PFSK-1 (cell line): ENCODE measurements at regions not wholly inside any gene's neighbourhood (a gene's known extent, or its start where the extent isn't known, plus 50 kb on each side); places are given as distances from the start of the nearest gene placed in this dataset.

Source experiments
- FOXP2 ChIP-seq: optimal IDR thresholded peaks from 2 replicates; pipeline ENCODE3; 2011; ENCODE audit warnings: borderline replicate concordance, control low read depth, inconsistent platforms; ENCODE audit not compliant: insufficient read depth; ENCODE audit errors: extremely low read length, extremely low read depth
- POLR2AphosphoS5 ChIP-seq: IDR thresholded peaks from 2 replicates; pipeline ENCODE4 v1.6.1; 2012; ENCODE audit warnings: low read depth, mild to moderate bottlenecking, control low read depth, low read length, moderate library complexity
- SIN3A ChIP-seq: IDR thresholded peaks from 2 replicates; pipeline ENCODE4 v1.6.1; 2012; ENCODE audit warnings: mild to moderate bottlenecking, low read length, moderate library complexity, borderline replicate concordance; ENCODE audit not compliant: insufficient read depth
- TAF1 ChIP-seq: IDR thresholded peaks from 2 replicates; pipeline ENCODE4 v1.6.1; 2012; ENCODE audit warnings: low read length, control low read depth, borderline replicate concordance; ENCODE audit not compliant: insufficient read depth
- TF ChIP-seq, protein P1 (sequence below), 2 experiments: IDR thresholded peaks; 2 replicates each; pipeline versions ENCODE4 v1.6.1 to v1.8.0; 2011 to 2012; ENCODE audit warnings: low read depth in 2 of 2, low read length in 2 of 2, control low read depth in 1 of 2, inconsistent platforms in 1 of 2, mild to moderate bottlenecking in 1 of 2, moderate library complexity in 1 of 2; ENCODE audit not compliant: insufficient read depth in 1 of 2

- TF ChIP-seq TAF1 (no peak), POLR2AphosphoS5 (no peak), FOXP2 (no peak), SIN3A (no peak)
- TF ChIP-seq, protein P1, sequence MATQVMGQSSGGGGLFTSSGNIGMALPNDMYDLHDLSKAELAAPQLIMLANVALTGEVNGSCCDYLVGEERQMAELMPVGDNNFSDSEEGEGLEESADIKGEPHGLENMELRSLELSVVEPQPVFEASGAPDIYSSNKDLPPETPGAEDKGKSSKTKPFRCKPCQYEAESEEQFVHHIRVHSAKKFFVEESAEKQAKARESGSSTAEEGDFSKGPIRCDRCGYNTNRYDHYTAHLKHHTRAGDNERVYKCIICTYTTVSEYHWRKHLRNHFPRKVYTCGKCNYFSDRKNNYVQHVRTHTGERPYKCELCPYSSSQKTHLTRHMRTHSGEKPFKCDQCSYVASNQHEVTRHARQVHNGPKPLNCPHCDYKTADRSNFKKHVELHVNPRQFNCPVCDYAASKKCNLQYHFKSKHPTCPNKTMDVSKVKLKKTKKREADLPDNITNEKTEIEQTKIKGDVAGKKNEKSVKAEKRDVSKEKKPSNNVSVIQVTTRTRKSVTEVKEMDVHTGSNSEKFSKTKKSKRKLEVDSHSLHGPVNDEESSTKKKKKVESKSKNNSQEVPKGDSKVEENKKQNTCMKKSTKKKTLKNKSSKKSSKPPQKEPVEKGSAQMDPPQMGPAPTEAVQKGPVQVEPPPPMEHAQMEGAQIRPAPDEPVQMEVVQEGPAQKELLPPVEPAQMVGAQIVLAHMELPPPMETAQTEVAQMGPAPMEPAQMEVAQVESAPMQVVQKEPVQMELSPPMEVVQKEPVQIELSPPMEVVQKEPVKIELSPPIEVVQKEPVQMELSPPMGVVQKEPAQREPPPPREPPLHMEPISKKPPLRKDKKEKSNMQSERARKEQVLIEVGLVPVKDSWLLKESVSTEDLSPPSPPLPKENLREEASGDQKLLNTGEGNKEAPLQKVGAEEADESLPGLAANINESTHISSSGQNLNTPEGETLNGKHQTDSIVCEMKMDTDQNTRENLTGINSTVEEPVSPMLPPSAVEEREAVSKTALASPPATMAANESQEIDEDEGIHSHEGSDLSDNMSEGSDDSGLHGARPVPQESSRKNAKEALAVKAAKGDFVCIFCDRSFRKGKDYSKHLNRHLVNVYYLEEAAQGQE (IDR thresholded peaks at IDR 0.05; ENCODE audit: insufficient read depth in 1 of 2, low read depth in 2 of 2, low read length in 2 of 2): no peak
Measured at GRCh38 chr2:236862961-236863728, 222.5 kb upstream of the COPS8 start.
